K562 (cell line): ENCODE measurements at regions not wholly inside any gene's neighbourhood (a gene's known extent, or its start where the extent isn't known, plus 50 kb on each side); places are given as distances from the start of the nearest gene placed in this dataset.

ENCODE experiments used
- DNMT1 ChIP-seq: fragments of 450-650 bp; IDR thresholded peaks from 2 replicates; pipeline ENCODE4 v1.6.1; 2016; ENCODE audit warnings: antibody characterized with exemption, mild to moderate bottlenecking
- PBX2 ChIP-seq, 2 experiments: IDR thresholded peaks in 1 of 2; conservative IDR thresholded peaks in 1 of 2; 2 replicates each; pipeline ENCODE4 v1.6.1; 2016; ENCODE audit warnings: low read depth in 2 of 2, mild to moderate bottlenecking in 1 of 2, missing compliant biosample characterization in 1 of 2, missing genetic modification characterization in 1 of 2, moderate library complexity in 1 of 2
- RB1 ChIP-seq: fragments of 450-650 bp; IDR thresholded peaks from 2 replicates; pipeline ENCODE4 v1.6.1; 2017; ENCODE audit warnings: low read depth, mild to moderate bottlenecking
- TF ChIP-seq, protein P1 (sequence below): fragments of 450-650 bp; IDR thresholded peaks from 2 replicates; pipeline ENCODE4 v1.6.1; 2018; ENCODE audit not compliant: partially characterized antibody

DNA sequence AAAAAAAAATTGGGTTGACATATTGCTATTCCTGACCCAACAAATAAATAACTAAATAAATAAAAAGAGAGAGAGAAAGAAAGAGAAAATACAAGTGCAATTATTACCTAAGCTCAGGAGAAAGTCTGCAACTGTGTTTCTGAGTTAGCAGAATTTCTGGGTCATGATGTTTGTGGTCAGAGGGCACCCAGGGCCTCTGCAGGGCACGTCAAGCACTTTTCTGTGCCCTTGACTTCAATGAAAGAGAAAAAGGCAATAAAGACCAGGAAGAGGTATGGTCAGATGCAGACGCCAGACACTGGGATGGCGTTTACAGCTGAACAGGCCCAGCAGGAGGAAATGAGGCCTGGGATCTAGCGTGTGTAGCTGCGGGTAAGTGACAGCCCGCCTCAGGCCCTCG lies 160.9 kb upstream of the GDF10 start (continued):
- no peak for TF ChIP-seq PBX2 (CRISPR knock-in tag; IDR thresholded peaks at IDR 0.05; ENCODE audit: low read depth)
- no peak for TF ChIP-seq PBX2 (tag; conservative IDR thresholded peaks at IDR 0.05; ENCODE audit: low read depth)
- TF ChIP-seq RB1: no peak
- TF ChIP-seq, protein P1, sequence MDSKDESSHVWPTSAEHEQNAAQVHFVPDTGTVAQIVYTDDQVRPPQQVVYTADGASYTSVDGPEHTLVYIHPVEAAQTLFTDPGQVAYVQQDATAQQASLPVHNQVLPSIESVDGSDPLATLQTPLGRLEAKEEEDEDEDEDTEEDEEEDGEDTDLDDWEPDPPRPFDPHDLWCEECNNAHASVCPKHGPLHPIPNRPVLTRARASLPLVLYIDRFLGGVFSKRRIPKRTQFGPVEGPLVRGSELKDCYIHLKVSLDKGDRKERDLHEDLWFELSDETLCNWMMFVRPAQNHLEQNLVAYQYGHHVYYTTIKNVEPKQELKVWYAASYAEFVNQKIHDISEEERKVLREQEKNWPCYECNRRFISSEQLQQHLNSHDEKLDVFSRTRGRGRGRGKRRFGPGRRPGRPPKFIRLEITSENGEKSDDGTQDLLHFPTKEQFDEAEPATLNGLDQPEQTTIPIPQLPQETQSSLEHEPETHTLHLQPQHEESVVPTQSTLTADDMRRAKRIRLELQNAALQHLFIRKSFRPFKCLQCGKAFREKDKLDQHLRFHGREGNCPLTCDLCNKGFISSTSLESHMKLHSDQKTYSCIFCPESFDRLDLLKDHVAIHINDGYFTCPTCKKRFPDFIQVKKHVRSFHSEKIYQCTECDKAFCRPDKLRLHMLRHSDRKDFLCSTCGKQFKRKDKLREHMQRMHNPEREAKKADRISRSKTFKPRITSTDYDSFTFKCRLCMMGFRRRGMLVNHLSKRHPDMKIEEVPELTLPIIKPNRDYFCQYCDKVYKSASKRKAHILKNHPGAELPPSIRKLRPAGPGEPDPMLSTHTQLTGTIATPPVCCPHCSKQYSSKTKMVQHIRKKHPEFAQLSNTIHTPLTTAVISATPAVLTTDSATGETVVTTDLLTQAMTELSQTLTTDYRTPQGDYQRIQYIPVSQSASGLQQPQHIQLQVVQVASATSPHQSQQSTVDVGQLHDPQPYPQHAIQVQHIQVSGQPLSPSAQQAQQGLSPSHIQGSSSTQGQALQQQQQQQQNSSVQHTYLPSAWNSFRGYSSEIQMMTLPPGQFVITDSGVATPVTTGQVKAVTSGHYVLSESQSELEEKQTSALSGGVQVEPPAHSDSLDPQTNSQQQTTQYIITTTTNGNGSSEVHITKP: no peak
- no peak for TF ChIP-seq DNMT1
